ENCODE measurements at regions not wholly inside any gene's neighbourhood (a gene's known extent, or its start where the extent isn't known, plus 50 kb on each side); places are given as distances from the start of the nearest gene placed in this dataset.

DNA sequence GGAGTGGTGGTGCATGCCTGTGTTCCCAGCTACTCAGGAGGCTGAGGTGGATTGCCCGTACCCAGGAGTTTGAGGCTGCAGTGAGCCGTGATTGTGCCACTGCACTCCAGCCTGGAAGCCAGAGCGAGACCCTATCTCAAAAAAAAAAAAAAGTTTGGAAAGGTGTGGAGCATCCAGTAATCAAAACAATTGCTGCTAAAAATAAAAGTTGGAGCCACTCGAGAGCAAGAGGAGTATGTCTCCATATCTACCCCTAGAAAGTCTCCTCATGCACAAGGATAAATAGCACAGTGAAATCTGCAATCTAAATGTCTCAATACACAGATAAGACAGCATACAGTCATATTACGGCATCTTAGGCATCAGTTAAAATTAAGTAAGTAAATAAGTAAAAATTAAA, 81.5 kb upstream of the NEBL start:
- no peak for DNase-seq (ENCODE audit: low spot score)

DNA sequence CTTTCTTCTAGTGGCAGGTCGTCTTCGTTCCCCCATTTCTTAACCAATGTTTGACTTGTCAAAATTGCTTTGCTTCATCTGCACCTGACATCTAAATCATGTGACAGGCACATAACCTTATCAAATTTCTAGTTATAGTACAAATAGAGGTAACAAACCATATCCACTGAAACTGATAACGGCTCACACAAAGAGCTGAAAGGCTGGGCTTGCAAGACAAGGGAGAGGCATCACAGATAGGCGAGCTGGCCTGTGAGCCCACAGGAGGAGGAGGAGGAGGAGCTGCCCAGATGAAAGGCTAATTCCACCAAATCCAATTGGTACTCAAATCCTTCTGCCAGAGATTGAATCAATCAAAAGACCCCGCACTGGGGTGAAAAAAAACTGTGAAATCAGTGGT, 80.2 kb upstream of the NEBL start:
- no peak for DNase-seq (ENCODE audit: low spot score)

DNA sequence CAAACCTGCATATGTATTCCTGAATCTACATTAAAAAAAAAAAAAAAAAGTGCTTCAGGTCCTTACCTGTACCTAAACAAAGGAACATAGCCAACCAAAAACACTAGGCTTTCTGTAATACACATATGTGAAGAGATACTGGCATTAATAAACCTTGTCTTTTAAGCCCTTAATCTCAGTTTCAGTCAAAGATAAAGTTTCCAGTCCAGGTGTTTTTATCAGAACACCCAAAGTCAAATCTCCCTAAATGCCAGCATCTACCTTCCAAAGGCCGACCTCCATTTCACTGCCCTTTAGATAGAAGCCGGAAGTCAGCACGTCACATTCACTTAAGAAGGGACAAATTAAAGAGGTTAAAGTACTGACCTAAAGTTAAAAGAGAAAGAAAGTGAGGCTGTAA, 79.8 kb upstream of the NEBL start:
- DNase-seq (ENCODE audit: low spot score), result no peak

DNA sequence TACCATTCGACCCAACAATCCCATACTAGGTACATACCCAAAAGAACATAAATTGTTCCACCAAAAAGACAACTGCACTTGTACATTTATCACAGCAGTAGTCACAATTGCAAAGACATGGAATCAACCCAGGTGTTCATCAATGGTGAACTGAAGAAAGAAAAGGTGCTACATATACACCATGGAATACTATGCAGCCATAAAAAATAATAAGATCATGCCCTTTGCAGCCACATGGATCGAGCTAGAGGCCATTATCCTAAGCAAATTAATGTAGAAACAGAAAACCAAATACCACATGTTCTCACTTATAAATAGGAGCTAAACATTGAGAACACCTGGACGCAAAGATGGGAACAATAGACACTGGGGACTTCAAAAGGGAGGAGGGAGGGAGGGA, 79.3 kb upstream of the NEBL start:
- no peak for DNase-seq (ENCODE audit: low spot score)

DNA sequence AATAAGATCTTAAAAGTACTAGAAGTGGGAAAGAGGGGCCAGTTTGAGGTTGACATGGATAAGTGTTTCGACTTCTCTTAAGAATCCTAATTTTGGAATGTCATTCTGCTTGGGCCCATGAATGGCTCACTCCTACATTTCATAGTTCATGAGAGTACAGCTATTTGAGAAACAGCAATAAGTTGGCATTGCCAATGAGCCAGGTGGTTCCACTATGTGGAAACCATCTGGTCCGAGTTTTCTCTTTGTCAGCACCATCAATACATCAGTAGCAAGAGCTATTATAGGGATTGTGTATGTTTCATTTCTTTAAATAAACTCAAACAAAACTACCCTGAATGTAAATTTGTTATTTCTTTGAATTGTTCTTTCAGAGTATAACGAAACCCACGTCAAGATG, 78.1 kb upstream of the NEBL start:
- DNase-seq (ENCODE audit: low spot score), result no peak

DNA sequence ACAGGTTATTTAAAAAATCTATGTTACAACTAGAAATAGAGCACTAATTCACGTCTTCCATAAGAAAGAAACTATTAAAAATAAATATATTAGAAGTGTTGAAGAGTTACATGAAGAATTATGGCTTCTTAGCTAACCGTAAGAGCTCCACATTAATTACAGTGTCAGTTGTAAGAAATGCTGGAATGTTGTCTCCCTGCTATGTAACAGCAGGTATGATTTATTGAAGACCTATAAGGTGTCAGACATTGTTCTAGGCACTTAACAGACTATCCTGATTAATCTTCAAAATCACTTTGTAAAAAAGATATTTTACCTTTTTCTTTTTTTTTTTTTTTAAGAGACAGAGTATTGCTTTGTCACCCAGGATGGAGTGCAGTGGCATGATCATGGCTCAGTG, 75.8 kb upstream of the NEBL start:
- DNase-seq (ENCODE audit: low spot score), result no peak

DNA sequence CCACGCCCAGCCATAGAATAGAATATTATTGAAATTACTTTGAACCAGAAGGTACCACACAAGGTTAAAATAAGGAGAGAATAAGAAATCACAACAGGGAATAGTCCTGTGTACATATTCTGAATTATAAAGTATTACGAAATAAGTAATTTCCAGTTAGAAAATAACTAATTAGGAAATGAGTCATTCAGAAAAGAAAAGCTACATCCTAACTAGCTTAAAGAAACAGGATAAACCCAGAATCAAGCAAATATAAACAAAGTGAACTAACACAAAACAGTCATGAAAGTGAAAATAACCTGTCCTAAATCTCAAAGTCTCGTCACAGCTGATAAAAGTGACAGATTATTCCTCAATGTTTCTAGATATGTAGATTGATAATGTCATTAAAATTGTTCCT, 74.8 kb upstream of the NEBL start:
- no peak for DNase-seq (ENCODE audit: low spot score)

DNA sequence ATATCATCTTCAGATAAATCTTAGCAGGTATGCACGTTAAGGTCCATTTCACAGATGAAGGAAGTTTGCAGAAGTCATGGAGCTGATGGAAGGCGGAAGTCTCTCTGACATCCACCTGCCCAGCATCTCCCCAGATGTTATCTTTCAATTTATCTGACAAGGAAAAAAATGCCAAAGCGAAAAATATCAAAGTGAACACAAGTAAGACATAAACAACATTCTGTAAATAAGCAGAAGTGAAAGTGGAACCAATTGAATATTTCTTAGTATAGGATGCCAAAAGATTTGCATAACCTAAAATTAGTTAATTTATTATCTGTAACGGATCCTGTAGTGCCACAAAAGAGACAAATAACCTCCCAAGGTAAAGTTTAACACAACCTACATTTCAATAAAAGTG, 73.6 kb upstream of the NEBL start:
- DNase-seq (ENCODE audit: low spot score), result no peak

DNA sequence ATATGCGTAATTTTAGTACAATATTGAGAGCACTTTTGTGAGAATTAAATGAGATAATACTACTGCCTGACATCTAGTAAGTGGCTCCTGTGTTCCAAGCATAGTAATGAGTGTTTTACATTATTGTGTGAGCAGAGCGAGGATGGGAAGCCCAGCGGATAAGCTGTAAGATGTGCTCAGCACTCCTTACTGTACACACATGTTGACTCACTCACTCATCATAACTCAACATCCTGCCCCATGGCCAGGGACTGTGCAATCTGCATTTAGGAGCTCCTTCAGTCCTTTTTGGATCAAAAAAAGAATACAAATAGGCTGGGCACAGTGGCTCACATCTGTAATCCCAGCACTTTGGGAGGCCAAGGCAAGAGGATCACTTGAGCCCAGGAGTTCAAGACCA, 72.9 kb upstream of the NEBL start:
- peak; percentile 83 for DNase-seq (ENCODE audit: low spot score)

DNA sequence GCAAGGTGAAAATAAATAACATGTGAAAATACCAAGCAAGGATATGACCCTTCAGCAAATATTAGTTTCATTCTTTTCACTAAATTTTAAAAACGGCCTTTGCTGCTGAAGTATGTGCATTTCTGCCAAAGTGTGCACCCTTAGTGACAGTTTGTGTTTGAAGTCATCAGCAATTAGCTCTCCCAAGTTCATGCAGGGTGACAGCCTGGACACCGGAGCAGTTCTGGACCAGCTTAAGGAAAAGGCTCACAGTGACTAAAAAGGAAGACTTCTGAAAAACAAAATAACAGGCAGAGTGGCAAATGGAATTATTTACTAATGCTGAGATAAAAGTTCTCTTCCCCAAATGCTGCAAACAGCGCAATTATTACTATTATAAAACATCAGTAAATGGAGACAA, 69.3 kb upstream of the NEBL start:
- DNase-seq (ENCODE audit: low spot score), result no peak

DNA sequence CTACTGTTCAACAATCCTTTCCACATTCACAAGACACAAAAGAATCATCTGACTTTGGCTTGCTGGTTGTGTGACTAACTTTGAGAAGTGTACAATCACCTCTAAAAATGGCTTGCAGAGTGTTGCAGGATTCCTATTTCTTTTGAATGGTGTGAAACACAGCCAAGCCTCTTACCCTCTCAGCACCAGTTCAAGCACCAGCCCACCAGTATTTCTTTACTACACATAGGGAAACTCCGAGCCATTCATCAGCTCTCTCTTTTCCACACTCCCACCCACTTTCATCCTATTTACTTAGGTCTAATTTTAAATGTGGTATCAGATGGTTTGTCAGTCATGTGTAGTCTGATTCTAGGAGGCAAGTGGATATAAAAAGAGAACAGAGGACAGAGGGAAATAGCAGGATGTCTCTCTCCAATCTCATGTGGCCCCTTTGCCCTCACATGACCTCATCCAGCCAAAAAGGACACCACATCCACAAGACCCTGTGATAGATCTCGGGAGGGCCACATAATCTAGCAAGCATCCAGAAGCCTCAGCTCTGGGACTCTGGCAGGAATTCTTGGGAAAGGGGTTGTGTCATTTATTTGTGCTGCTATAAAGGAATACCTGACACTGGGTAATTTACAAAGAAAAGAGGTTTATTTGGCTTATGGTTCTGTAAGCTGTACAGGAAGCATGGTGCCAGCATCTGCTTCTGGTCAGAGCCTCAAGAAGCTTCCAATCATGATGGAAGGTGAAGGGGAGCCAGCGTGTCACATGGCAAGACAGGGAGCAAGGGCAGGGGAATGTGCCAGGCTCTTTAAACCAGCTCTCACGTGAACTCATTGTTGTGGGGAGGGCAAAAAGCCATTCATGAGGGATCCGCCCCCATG, 66.8 kb upstream of the NEBL start:
- DNase-seq (ENCODE audit: low spot score), result no peak

DNA sequence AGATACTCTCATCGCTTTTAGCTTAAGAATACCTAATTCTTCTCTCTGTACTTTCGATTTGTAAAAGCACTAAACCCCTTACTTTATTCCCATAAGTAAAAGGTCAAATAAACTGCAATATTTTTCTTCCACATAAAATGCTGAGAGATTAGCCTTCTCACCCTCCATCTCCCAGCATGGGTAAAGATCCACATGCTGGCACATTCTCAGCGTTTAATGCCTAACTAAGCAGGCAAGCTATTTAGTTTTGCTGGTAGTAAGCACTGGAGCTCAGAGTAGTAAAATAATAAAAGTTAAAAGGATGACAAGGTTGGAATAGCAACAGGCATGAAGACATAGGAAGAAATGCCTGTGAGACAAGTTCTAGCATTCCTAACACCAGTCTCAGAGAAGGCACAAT, 65.9 kb upstream of the NEBL start:
- DNase-seq (ENCODE audit: low spot score), result no peak

DNA sequence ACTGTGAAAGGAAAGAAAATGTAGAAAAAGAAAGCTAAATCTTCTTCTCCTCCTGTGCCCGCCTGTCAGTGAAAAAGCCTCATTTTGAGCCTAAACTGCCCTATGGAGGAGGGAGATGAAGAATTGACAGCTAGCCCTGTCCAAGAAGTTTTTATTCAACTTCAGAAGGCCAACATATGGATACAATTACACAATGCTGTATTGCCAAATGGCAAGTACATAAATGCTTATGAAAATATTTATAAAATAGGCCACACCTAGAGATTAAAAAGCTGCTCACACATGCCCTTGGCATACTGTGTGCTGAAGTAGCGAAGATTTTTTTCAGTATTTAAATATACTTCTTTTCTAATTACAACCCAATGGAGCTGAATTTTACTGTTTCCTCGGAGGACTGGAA, 65.1 kb upstream of the NEBL start:
- no peak for DNase-seq (ENCODE audit: low spot score)

DNA sequence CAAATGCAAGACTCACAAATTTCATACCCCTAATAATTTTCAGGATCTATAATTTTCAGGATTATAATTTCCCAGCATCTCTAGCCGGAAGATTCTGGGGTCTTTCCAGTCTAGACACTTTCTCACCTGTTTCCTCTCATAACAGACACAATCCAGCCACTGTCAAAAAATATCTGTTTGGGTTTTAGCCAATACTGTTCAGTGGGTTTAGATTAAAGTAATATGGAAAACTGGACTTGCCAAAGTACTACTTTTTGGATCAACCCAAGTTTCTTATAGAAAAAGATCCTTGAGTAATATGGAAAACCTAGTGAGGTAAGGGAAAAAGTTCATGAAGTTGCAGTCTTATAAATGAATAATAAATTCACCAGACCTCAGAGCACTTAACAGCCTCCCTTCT, 62.1 kb upstream of the NEBL start:
- DNase-seq (ENCODE audit: low spot score), result no peak

DNA sequence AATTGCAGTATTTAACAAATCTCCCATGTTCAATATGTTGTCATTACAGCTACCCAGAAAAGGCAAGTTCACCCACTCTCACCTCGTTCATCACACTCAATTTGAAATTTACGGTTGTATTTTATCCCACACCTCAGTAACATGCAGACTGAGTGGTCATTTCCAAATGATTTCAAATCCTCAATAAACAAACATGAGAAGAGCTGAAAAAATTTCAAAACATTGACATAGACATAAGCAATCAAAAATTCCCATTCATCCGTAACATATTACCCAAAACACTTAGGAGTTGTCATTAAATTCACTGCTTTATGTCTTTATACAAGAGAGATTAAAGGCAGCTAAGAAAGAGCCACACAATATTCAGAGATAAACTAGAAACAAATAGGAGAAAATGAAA, 61.7 kb upstream of the NEBL start:
- no peak for DNase-seq (ENCODE audit: low spot score)

DNA sequence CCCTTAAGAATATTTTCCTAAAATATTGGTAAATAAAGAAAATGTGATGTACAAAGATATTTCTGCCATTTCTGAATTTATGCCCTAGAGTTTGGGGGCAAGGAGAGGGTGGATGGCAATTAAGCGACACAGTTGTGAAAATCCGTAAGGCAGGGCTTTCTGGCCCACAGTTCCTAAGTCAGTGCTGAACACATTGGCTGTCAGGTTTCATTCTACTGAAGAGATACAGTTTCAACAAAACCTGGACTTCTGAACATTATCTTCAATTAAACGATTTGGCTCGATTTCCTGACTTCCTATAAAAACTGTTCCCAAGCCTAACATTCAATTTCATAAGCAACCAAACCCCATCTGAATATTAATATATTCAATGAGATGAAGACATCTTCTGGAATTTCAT, 61.1 kb upstream of the NEBL start:
- no peak for DNase-seq (ENCODE audit: low spot score)

DNA sequence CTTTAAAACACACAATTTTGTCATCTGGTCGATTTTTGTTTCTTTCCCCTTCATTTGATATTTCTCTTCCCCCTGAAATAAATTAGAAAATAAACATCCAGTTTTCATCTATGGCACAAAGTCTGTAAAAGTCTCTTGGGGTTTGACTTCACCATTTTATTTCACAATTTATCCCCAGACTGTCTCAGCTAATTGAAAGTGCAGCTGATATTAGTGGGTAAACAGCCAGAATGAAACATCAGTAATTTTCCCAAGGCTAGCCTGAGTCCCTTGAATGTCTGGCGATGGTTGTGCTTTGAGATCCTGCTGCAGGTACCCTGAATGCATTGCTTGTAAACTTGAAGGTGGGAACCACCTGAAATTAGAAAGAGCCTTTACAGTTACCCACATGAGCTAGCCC, 60.6 kb upstream of the NEBL start:
- no peak for DNase-seq (ENCODE audit: low spot score)

DNA sequence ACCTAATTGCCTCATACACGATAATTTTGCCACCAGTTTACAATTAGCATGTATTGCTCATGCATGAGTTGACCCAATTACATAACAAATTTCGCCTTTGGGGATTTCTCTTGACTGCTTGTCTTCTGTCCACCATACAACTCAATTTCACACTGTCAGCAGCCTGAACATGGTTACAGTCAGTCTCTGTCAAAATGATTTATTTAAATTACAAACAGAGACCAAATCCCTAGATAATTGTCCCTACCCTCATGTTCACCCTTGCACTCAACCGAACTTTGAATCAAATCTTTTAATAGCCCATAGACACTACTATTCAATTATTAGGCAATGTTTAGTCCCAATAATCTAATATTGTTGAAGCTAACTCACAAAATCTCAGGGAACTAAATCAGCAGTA, 59.7 kb upstream of the NEBL start:
- DNase-seq (ENCODE audit: low spot score), result peak; percentile 5

DNA sequence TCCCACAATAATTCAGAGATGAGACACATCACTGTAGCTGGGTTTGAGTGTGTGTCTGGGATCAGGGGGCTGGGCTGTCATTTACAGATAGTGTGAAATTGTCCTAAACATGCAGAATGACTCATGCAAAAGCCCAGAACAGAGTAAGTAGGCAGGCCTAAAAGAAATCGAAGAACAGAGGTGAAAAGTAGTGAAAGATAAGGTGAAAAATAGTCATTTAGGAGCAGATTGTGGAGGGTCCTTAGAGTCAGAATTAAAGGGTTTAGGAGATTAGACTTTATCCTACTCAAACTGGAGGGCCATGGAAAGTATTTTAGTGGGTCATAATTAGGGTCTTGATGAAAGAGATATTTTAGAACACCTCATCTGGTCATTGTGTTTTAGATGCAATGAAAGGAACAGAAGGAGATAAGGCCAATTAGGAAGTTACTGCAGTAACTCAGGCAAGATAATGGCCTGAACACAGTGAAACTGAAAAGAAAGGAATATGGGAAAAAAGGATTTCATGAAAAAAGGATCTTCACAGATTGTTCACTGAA, 58.3 kb upstream of the NEBL start:
- no peak for DNase-seq (ENCODE audit: low spot score)

DNA sequence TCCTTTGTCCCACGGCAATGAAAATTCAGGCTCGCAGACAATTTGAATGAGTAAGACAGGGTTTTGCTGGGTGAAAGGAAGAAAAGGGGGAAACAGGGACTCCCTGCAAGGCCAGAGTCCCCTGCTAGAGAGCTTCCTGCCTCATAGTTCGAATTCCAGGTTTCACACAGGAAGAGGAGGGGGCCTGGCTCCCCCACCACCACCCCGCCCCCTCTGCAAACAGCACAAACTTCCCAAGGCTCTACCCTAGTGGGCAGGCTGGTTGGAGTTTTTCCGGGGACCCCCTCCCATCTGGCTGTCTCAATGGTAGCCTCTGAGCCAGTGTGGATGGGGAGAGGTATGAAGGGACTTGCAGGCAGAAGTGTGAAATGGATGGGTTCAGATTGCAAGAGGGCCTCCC, 57.4 kb upstream of the NEBL start:
- no peak for DNase-seq (ENCODE audit: low spot score)

DNA sequence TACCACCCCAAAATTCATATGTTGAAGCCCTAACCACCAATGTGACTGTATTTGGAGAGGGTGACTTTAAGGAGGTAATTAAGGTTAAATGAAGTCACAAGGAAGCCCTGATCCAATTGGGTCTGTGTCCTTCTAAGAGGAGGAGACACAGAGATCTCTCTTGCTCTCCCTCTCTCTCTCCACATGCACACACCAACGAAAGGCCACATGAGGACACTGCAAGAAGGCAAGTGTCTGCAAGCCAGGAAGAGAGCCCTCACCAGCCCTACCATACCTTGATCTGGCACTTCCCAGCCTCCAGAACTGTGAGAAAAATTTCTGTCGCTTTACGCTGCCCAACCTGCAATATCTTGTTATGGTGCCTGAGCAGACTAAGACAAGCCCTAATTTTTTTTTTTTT, 56.0 kb upstream of the NEBL start:
- no peak for DNase-seq (ENCODE audit: low spot score)

DNA sequence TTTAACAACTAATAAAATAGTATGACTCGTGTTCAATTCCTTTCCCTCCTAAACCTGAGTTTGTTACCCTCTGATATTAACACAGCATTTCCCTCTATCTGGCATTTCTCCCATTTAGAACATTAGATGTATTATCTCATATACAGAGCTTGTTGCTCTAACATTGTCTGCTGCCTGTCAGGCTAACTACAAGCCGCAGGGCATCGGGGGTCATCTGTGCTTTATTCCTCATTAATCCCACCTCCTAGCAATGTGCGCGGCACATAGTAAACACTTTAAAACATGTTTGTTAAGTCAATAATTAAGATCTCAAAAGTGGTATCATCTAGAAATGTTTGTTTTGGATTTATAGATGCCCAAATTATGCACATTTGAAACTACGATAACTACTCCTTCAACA, 52.9 kb upstream of the NEBL start:
- DNase-seq (ENCODE audit: low spot score), result no peak

DNA sequence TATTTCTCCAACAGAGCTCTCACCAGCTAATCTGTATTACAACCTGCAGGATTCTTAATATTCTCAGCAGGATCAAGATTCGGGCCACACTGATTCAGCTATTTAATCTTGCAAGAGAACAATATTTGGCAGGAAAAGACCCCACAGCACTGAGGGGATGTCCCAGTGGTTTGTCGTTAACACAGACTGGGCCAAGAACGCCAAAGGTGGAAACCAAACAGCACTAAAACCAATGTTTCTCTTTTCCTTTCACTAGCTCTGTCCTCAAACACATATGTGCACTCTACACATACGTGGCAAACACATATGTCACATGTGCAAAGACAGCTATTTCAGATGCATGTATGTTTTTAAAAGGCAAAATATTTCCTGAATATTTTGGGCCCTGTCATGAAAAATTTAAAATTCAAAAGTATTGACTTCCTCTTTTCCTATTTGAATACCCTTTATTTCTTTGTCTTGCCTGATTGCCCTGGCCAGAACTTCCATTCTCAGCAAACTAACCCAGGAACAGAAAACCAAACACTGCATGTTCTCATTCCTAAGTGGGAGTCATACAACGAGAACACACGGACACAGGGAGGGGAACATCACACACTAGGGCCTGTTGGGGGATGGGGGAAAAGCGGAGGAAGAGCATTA, 51.7 kb upstream of the NEBL start:
- no peak for DNase-seq (ENCODE audit: low spot score)

Data from RKO (cell line).